Loucy (cell line): ENCODE measurements at regions not wholly inside any gene's neighbourhood (a gene's known extent, or its start where the extent isn't known, plus 50 kb on each side); places are given as distances from the start of the nearest gene placed in this dataset.

Experiments
- EZH2phosphoT487 ChIP-seq: fragments of 200-600 bp; IDR thresholded peaks from 2 replicates; pipeline ENCODE4 v1.6.1; 2018; ENCODE audit warnings: antibody characterized with exemption, mild to moderate bottlenecking, moderate library complexity, borderline replicate concordance
- TF ChIP-seq, protein P1 (sequence below): fragments of 200-600 bp; sonication (generic); conservative IDR thresholded peaks from 2 replicates; pipeline ENCODE4 v1.5.1; 2014; ENCODE audit warnings: mild to moderate bottlenecking, antibody characterized with exemption, low read length

DNA sequence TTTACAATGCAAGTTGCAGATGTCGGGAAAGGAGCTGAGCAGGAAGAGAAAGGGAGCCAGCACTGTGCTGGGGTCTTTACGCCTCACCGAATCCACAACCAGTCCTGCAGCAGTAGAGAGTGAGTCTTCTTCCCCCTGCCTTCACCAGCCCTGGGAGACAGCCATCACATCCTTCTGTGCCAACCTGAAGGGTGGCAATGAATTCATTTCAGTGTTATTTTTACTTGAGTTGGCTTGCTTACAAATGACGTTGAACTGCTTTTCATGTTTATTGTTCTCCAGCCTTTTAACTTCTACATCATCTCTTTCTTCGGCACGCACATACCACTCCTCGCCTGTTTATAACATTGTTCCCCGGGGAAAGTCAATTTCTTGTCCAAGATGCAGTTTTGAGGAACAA lies 77.1 kb downstream of the TRIM42 start:
- TF ChIP-seq, protein P1, sequence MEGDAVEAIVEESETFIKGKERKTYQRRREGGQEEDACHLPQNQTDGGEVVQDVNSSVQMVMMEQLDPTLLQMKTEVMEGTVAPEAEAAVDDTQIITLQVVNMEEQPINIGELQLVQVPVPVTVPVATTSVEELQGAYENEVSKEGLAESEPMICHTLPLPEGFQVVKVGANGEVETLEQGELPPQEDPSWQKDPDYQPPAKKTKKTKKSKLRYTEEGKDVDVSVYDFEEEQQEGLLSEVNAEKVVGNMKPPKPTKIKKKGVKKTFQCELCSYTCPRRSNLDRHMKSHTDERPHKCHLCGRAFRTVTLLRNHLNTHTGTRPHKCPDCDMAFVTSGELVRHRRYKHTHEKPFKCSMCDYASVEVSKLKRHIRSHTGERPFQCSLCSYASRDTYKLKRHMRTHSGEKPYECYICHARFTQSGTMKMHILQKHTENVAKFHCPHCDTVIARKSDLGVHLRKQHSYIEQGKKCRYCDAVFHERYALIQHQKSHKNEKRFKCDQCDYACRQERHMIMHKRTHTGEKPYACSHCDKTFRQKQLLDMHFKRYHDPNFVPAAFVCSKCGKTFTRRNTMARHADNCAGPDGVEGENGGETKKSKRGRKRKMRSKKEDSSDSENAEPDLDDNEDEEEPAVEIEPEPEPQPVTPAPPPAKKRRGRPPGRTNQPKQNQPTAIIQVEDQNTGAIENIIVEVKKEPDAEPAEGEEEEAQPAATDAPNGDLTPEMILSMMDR, result no peak
- TF ChIP-seq EZH2phosphoT487, result no peak
